ENCODE measurements at regions not wholly inside any gene's neighbourhood (a gene's known extent, or its start where the extent isn't known, plus 50 kb on each side); places are given as distances from the start of the nearest gene placed in this dataset.

DNA sequence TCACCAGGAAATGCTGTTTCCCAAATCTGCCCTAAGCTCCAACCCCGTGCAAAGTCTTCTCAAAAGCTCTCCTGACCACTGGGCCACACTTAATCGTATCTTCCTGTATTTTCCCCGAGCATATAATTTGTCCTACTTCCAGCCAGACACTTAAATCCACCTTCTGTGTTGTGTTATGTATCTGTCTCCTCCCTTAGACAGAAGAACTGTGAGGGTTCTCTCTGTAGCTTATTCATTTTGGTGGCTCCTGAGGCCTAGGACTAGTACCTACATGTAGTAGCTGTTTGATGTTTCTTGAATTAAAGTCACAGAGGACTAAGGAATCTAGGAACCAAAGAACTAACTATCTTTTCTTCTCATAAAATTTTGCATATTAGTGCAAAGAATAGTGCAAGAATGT, 292.6 kb downstream of the ALDH8A1 start:
- H3K4me1 Mint-ChIP-seq = no peaks in the 10 kb centered on the region
- H3K27ac Mint-ChIP-seq = no peak overlapping the region
- CTCF ChIA-PET = interaction anchor here (1.6 kb wide), 1 partner anchor 17 kb away, joined by 3 read pairs; no protein-coding TSS in a partner anchor
- ATAC-seq (no peak), DNase-seq (no peak)
- peaks cover 19% of the 10 kb centered on the region for H3K27me3 Mint-ChIP-seq
- H3K36me3 Mint-ChIP-seq = no peaks in the 10 kb centered on the region
- no peak overlapping the region for H3K4me3 Mint-ChIP-seq
- no peaks in the 10 kb centered on the region for H3K9me3 Mint-ChIP-seq (ENCODE audit: low read depth)

DNA sequence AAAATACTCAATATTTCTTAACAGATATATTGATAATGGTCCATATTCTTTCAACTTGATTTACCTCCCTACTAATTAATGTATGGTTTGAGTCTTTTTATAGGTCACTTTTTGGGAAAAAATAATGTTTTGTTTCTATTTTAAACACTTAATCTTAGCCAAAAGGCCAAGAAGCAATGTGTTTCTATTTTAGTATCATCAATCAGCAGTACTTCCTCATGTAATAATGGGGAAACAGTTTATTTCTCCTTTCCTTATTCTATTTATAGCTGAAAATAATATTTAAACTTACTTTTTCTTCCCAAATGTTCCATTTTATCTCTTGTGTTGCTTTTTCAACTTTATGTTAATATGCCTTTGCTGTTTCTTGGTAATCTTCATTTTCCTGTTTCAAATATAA, 295.1 kb downstream of the ALDH8A1 start:
- CTCF ChIA-PET = no interaction called here
- no peak for ATAC-seq
- H3K36me3 Mint-ChIP-seq = no peaks in the 10 kb centered on the region
- peaks cover 30% of the 10 kb centered on the region for H3K27me3 Mint-ChIP-seq
- H3K4me1 Mint-ChIP-seq = no peaks in the 10 kb centered on the region
- no peak for DNase-seq
- H3K27ac Mint-ChIP-seq = no peak overlapping the region
- H3K9me3 Mint-ChIP-seq (ENCODE audit: low read depth) = no peaks in the 10 kb centered on the region
- no peak overlapping the region for H3K4me3 Mint-ChIP-seq

DNA sequence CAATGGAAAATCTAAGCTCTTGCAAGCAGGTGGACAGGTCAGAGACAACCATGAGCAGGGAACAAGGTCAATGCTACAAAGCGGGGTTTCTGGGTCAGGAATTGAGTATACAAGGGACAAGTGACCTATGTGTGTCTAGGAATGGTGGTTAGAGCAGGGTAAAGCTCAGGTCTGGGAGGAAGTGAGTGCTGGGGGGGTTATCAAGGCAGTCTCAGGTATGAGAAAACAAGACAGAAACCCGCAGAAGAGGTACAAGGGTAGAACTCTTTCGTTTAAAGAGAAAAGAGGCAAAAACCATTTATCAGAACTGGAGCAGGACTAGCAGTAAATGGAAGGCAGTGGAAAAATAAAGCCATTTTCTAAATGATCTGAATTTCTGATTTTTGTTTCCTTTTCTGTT, 298.4 kb downstream of the ALDH8A1 start:
- Mint-ChIP-seq H3K4me3 (no peak overlapping the region), H3K4me1 (no peaks in the 10 kb centered on the region), H3K27ac (no peak overlapping the region), H3K27me3 (peaks cover 26% of the 10 kb centered on the region), H3K36me3 (no peaks in the 10 kb centered on the region), H3K9me3 (ENCODE audit: low read depth) (no peaks in the 10 kb centered on the region)
- no peak for ATAC-seq
- CTCF ChIA-PET = interaction anchor here (0.9 to 1.5 kb wide), 2 partner anchors 11 to 13 kb away, joined by 3 to 5 read pairs; no protein-coding TSS in a partner anchor
- no peak for DNase-seq

DNA sequence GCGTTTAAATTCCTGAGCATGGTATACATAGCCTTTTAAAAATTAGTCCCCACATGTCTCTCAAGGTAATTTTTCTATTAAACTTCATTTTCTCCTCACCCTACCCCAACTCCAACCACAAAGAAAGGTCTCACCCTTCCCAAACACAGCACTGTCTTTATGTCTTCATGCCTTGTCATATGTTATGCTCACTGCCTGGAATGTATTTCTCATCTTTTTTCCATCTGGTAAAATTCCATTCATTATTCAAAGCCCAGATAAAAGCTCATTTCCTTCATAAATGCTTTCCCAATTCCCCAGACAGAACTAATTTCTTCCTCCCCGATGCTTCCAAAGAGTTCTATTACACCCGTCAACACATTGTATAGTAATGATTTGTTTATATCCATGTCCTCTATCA, 302.0 kb downstream of the ALDH8A1 start:
- Mint-ChIP-seq H3K36me3 (no peaks in the 10 kb centered on the region), H3K4me3 (no peak overlapping the region), H3K4me1 (no peaks in the 10 kb centered on the region), H3K27ac (no peak overlapping the region), H3K27me3 (peaks cover 11% of the 10 kb centered on the region), H3K9me3 (ENCODE audit: low read depth) (no peaks in the 10 kb centered on the region)
- DNase-seq (no peak), ATAC-seq (no peak)
- CTCF ChIA-PET = interaction anchor here (2.7 kb wide), 1 partner anchor 293 kb away, joined by 7 read pairs; no protein-coding TSS in a partner anchor

DNA sequence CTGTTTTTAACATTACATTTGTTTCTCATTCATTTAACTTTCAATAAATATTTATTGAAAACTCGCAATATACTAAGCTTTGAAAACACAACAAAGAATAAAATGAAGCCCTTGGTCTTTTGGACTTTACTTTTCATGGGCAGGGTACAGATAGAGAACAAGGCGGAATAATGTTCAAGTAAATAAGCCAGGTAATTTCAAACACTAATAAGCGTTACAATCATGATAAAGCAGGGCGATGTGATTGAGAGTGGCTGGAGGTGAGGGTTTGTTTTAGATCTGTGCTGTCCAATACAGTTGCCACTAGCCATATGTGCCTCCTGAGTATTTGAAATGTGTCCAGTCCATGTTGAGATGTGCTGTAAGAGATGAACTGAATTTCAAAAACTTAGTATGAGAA, 307.1 kb downstream of the ALDH8A1 start:
- no peaks in the 10 kb centered on the region for H3K36me3 Mint-ChIP-seq
- ATAC-seq = no peak
- H3K27me3 Mint-ChIP-seq = no peaks in the 10 kb centered on the region
- H3K4me3 Mint-ChIP-seq = no peak overlapping the region
- CTCF ChIA-PET = interaction anchor here (4.1 kb wide), 1 partner anchor 469 kb away, joined by 22 read pairs; no protein-coding TSS in a partner anchor
- no peaks in the 10 kb centered on the region for H3K9me3 Mint-ChIP-seq (ENCODE audit: low read depth)
- no peak for DNase-seq
- no peak overlapping the region for H3K27ac Mint-ChIP-seq
- peaks cover 11% of the 10 kb centered on the region for H3K4me1 Mint-ChIP-seq

DNA sequence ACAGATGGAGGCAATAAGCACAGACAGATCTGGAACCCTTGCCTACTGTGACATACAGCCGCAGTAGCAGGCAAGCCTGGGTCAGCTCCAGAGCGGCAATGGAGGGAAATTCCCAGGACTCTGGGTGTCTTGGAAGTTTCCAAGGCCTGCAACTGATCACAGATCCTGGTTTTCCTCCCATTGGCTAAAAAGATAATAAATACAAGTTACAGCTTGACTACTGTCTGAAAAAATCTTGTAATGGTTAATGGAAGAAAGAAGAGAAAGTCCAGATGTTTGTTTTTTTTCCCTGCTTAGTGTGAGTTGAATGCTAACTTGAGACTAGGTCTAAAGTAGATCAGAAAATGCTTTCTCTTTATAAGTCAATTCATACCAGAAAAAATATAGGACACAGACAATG, 307.6 kb downstream of the ALDH8A1 start:
- H3K4me1 Mint-ChIP-seq = peaks cover 16% of the 10 kb centered on the region
- CTCF ChIA-PET = interaction anchor here (1.5 to 4.1 kb wide), 4 partner anchors 355 to 486 kb away, joined by 3 to 24 read pairs (median 16); no protein-coding TSS in a partner anchor
- no peaks in the 10 kb centered on the region for H3K27me3 Mint-ChIP-seq

DNA sequence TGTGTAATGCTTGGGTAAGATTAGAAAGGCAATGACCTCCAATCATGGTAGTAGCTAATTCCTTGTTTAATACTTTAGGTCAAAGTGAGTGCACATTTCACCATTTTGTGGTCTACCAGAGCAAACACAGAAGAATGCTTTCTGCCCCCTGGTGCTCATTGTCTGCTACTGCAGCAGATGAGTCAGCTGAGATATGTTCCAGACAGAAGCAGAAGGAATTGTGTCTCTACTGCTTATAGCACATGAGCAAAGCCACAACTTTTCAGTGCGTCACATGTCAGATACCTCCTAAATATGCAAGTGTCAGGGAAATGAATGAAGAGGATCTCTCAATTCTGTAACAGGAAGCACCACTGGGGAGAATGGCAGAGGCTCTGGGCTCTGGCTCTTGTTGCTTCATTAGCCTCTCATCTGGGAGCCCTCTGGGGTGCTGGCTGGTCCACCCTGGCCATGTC, 308.9 kb downstream of the ALDH8A1 start:
- no peaks in the 10 kb centered on the region for H3K27me3 Mint-ChIP-seq
- H3K36me3 Mint-ChIP-seq = no peaks in the 10 kb centered on the region
- peak; percentile 81 for DNase-seq
- ATAC-seq = peak; percentile 89
- CTCF ChIA-PET = interaction anchor here (0.6 to 4.1 kb wide), 40 partner anchors 8 to 517 kb away, joined by 3 to 24 read pairs (median 3); partner anchors contain the start of gene SGK1
- no peaks in the 10 kb centered on the region for H3K9me3 Mint-ChIP-seq (ENCODE audit: low read depth)
- peaks cover 22% of the 10 kb centered on the region for H3K4me1 Mint-ChIP-seq
- no peak overlapping the region for H3K27ac Mint-ChIP-seq
- H3K4me3 Mint-ChIP-seq = no peak overlapping the region

More for the DNA sequence above, 307.6 kb downstream of the ALDH8A1 start:
- Mint-ChIP-seq H3K9me3 (ENCODE audit: low read depth) (no peaks in the 10 kb centered on the region), H3K27ac (no peak overlapping the region), H3K4me3 (no peak overlapping the region), H3K36me3 (no peaks in the 10 kb centered on the region)
- ATAC-seq (no peak), DNase-seq (no peak)

DNA sequence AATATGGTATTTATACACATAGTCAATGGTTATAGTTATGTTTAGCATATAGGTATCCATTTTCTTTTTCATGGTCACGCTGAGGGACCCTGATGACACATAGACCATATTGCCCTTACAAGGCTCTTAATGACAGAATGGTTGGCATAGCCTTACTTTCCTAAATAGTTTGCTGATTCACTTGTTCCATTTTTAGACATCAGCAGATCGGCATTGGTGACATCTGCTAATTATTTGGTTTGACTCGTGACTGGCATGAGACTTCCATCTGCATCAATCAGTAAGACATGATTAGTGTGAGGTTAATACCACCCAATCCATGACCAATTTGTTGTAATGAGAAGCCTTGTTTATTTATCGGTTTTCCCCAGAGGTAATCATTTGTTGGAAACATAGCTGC, 309.7 kb downstream of the ALDH8A1 start:
- no peaks in the 10 kb centered on the region for H3K36me3 Mint-ChIP-seq
- ATAC-seq (no peak), DNase-seq (no peak)
- no peak overlapping the region for H3K4me3 Mint-ChIP-seq
- peaks cover 22% of the 10 kb centered on the region for H3K4me1 Mint-ChIP-seq
- no peak overlapping the region for H3K27ac Mint-ChIP-seq
- no peaks in the 10 kb centered on the region for H3K27me3 Mint-ChIP-seq
- CTCF ChIA-PET = interaction anchor here (0.6 to 4.1 kb wide), 35 partner anchors 8 to 484 kb away, joined by 3 to 24 read pairs (median 3); partner anchors contain the start of gene SGK1
- no peaks in the 10 kb centered on the region for H3K9me3 Mint-ChIP-seq (ENCODE audit: low read depth)

DNA sequence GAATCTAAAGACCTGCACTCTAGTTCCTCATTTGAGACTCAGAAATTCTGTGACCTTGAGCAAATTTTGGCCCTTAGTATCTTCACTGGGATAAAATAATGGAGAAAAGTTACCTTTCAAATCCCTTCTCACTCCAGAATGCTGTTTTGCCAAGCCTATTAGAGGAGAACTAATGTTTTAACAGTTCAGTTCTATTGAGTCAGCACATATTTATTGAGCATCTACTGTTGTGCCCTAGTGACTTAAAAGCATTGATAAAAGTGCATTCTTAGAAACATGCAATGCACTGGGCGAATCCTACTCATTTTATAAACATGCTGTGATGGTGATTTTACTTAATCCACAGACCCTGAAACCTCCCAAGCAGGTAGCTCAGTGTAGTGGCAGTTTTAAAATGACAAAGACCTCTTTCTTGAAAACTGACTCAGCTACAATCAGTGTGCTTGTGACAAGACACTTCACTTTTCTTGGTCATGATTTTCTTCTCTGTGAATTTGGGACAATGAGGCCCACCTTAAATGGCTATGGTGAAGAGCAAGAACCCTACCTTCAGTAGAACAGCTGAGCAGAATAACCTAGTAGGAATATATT, 312.0 kb downstream of the ALDH8A1 start:
- no peak overlapping the region for H3K4me3 Mint-ChIP-seq
- H3K9me3 Mint-ChIP-seq (ENCODE audit: low read depth) = peaks cover 3% of the 10 kb centered on the region
- peaks cover 32% of the 10 kb centered on the region for H3K4me1 Mint-ChIP-seq
- peaks cover under 1% of the 10 kb centered on the region for H3K27me3 Mint-ChIP-seq
- CTCF ChIA-PET = interaction anchor here (1.2 to 1.4 kb wide), 5 partner anchors 70 to 464 kb away, joined by 3 to 6 read pairs (median 4); no protein-coding TSS in a partner anchor
- ATAC-seq (no peak), DNase-seq (no peak)
- H3K27ac Mint-ChIP-seq = no peak overlapping the region
- no peaks in the 10 kb centered on the region for H3K36me3 Mint-ChIP-seq

DNA sequence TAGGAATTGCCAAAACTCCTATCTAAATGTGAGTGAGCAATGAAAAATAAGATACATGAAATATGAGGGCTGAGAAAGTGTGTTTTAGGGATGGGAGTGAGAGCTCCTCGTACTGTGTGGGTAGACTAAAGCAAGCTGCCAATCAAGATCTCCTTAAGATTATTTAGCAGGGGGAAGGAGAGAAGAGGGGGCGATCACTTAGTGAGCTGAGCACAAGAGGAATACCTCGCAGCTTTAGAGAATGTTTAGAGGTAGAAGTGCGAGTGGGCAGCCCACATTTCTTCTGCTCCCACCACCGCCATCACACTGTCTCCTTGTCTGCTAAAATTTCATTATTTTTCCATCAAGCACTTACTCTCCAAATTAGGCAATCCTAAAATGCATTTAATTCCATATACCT, 312.6 kb downstream of the ALDH8A1 start:
- ATAC-seq (no peak), DNase-seq (no peak)
- H3K9me3 Mint-ChIP-seq (ENCODE audit: low read depth) = peaks cover 3% of the 10 kb centered on the region
- peaks cover 35% of the 10 kb centered on the region for H3K4me1 Mint-ChIP-seq
- no peak overlapping the region for H3K27ac Mint-ChIP-seq
- H3K4me3 Mint-ChIP-seq = no peak overlapping the region
- H3K36me3 Mint-ChIP-seq = no peaks in the 10 kb centered on the region
- H3K27me3 Mint-ChIP-seq = peaks cover 5% of the 10 kb centered on the region
- CTCF ChIA-PET = interaction anchor here (1.4 kb wide), 1 partner anchor 454 kb away, joined by 3 read pairs; no protein-coding TSS in a partner anchor

DNA sequence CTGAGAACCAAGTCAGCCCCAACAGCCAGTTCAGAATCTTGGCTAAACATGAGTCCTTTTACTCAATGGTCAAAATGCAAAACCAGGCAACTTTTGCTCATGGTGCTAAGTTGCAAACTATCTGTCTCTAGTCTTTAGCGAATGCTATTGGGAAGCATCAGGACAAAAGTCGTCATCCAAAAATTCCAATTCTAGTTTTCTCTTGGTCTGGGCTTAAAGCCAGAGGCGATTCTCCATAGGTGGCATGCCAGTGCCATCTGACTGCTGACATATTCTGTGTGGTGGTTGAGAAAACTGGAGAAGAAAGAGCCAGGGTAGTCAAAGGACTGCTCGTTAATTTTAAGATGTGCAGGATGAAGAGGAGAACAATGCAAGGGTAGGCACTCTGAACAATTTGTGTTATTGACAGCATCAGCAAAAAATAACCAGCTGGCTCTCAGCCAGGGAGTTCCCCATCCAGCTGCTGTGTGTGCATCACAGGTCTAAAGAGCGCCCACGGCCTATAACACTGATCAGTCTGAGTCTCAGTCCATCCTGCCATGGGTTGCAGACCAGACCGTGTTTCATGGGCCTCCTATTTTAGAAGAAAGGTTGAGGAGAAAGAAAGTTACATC, 313.6 kb downstream of the ALDH8A1 start:
- peaks cover 37% of the 10 kb centered on the region for H3K4me1 Mint-ChIP-seq
- H3K27me3 Mint-ChIP-seq = peaks cover 14% of the 10 kb centered on the region
- no peak overlapping the region for H3K27ac Mint-ChIP-seq
- ATAC-seq = no peak
- DNase-seq = no peak
- no peaks in the 10 kb centered on the region for H3K36me3 Mint-ChIP-seq
- peaks cover 3% of the 10 kb centered on the region for H3K9me3 Mint-ChIP-seq (ENCODE audit: low read depth)
- H3K4me3 Mint-ChIP-seq = no peak overlapping the region
- CTCF ChIA-PET = interaction anchor here (1.1 kb wide), 1 partner anchor 488 kb away, joined by 3 read pairs; no protein-coding TSS in a partner anchor

DNA sequence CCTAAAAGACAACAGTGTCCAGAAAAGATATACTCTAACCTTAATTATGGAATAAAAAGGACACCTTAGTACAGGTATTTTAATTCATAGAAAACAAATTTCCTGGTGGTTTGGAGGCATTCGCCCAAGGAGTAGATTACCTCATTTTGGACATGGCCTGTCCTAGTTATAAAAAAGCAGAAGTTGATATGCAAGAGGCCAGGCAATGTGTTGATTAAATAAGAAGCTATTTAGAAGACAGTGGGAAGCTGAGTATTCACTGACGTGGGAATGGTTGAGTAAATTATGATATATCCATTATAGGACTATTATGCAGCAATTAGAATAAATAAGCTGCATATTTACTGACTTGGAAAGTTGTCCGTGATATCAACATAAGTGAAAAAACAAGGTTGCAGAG, 314.9 kb downstream of the ALDH8A1 start:
- peaks cover 3% of the 10 kb centered on the region for H3K9me3 Mint-ChIP-seq (ENCODE audit: low read depth)
- H3K4me3 Mint-ChIP-seq = no peak overlapping the region
- peaks cover 31% of the 10 kb centered on the region for H3K4me1 Mint-ChIP-seq
- H3K27ac Mint-ChIP-seq = no peak overlapping the region
- no peaks in the 10 kb centered on the region for H3K36me3 Mint-ChIP-seq
- ATAC-seq (no peak), DNase-seq (no peak)
- peaks cover 16% of the 10 kb centered on the region for H3K27me3 Mint-ChIP-seq
- CTCF ChIA-PET = no interaction called here

DNA sequence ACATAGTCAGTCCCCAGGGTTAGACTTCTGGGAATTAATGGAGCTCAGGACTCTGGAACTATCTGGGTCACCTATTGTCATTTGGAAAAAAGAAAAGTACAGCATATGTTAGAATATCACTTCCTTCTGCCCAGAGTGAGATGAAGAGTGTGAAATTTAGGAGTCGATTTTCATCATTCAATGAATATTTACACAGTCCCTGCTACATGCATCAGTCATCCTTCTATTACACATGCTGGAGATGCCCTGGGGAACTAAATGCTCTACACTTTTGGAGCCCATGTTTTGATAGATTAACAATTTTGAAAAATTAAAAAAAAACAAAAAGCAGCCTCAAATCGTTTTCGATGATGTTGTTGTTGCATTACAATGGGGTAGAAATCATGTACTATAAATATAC, 315.4 kb downstream of the ALDH8A1 start:
- ATAC-seq (no peak), DNase-seq (no peak)
- Mint-ChIP-seq H3K27ac (no peak overlapping the region), H3K9me3 (ENCODE audit: low read depth) (peaks cover 3% of the 10 kb centered on the region), H3K36me3 (no peaks in the 10 kb centered on the region), H3K27me3 (peaks cover 16% of the 10 kb centered on the region), H3K4me1 (peaks cover 31% of the 10 kb centered on the region), H3K4me3 (no peak overlapping the region)
- CTCF ChIA-PET = no interaction called here

Data from activated CD8-positive, alpha-beta memory T cell treated with anti-CD3 and anti-CD28 coated beads, Interleukin-2, amount 10 ng/mL, durations not matched to agents 7 days and 5 days (primary cell).